ES-I3 (cell line): ENCODE measurements at regions not wholly inside any gene's neighbourhood (a gene's known extent, or its start where the extent isn't known, plus 50 kb on each side); places are given as distances from the start of the nearest gene placed in this dataset.
"Not testable (repeated sequence)": the region's sequence is repeated elsewhere in the genome, so short reads cannot be mapped to it uniquely, and the experiment has no call there.

ENCODE experiments used
- H3K36me3 ChIP-seq: 2 replicates; pipeline ENCODE4 v1.6.1; 2013; ENCODE audit warnings: mild to moderate bottlenecking, low read length, control low read depth, moderate library complexity; ENCODE audit not compliant: insufficient read depth
- H3K4me1 ChIP-seq: 2 replicates; pipeline ENCODE4 v1.6.1; 2013; ENCODE audit warnings: mild to moderate bottlenecking, control low read depth, low read length; ENCODE audit not compliant: insufficient read depth
- H3K9ac ChIP-seq: 2 replicates; pipeline ENCODE4 v1.6.1; 2013; ENCODE audit warnings: low read depth, mild to moderate bottlenecking, low read length, moderate library complexity
- H3K9me3 ChIP-seq: 2 replicates; pipeline ENCODE4 v1.6.1; 2013; ENCODE audit warnings: mild to moderate bottlenecking, low read length, moderate library complexity; ENCODE audit not compliant: control insufficient read depth, insufficient read depth

DNA sequence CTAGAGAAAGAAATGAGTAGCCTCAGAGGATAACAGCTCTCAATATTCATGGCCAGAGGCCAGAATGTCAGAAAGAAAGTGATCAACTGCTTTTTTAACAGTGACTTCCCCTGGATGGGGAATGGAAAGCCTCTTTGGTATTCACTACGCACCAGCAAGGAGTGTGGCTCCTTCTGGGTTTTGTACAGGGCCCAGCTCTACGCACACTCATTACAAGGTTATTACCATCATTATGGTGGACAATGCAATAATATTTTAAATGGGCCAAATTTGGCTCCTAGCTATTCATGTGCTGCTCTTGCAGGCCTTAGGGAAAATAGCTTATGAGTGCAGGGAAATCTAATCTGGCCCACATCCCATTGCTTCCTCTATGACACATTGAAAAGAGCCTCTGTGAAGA is 1149.5 kb upstream of the FANCL start:
- H3K9ac ChIP-seq = no peak overlapping the region
- H3K9me3 ChIP-seq = no peaks in the 10 kb centered on the region; the same call in 1 of the 2 replicates
- H3K36me3 ChIP-seq = no peaks in the 10 kb centered on the region
- H3K4me1 ChIP-seq = no peaks in the 10 kb centered on the region

DNA sequence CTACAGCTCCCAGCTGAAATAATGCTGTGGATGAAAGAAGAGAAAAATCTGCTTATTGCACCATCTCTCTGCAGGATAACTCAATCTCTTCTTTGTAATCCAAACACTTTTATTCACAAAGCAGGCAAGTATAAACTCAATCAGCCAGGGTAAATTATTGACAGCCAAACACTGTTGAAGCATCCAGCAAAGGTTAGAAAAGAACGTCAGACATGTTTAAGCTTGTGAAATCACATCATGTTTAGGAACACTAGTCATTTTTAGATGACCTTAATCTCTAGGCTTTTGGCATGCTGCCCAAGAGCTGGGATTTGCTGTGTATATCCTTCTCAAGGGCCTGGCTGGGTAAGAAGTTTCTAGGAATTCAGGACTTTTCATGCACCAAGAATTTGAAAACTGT is 1148.1 kb upstream of the FANCL start:
- Histone ChIP-seq H3K9ac (no peak overlapping the region), H3K36me3 (no peaks in the 10 kb centered on the region), H3K9me3 (no peaks in the 10 kb centered on the region; the same call in 1 of the 2 replicates), H3K4me1 (no peaks in the 10 kb centered on the region)

DNA sequence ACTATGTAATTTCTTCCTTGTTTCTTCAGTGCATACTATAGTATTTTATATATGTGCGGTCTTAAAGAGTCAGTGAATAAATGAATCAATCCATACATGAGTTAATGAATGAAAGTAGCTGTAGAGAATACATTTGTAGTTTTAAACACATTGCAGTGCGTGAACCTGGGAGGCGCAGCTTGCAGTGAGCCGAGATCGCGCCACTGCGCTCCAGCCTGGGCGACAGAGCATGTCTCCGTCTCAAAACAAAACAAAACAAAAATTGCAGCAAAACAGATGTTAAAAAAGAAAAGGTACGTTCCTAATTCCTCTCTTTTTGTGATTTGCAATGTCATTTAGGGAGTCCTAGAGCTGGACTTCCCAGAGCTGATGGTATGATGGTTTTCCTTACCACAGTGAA is 1144.8 kb upstream of the FANCL start:
- Histone ChIP-seq H3K9me3 (no peaks in the 10 kb centered on the region), H3K36me3 (no peaks in the 10 kb centered on the region), H3K4me1 (no peaks in the 10 kb centered on the region), H3K9ac (no peak overlapping the region)

DNA sequence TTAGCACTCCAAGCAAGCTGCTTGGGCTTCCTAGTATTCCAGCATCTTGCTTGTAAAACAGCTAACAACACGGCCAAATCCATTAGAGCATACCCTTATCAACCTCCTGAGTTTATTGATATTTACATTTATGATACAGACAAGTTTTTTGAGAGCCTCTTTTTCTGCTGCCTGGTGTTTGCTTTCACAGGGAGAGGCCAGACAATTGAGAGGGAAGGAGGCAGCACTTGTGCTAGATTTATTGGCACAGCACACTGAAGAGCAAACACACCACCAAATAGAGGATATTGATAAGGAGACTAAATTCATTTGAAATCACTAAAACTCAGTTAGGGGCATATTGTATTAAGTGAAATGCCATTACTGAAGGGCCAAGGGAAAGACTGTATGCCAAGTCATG is 1142.3 kb upstream of the FANCL start:
- Histone ChIP-seq H3K9me3 (no peaks in the 10 kb centered on the region), H3K4me1 (no peaks in the 10 kb centered on the region), H3K36me3 (no peaks in the 10 kb centered on the region), H3K9ac (no peak overlapping the region)

DNA sequence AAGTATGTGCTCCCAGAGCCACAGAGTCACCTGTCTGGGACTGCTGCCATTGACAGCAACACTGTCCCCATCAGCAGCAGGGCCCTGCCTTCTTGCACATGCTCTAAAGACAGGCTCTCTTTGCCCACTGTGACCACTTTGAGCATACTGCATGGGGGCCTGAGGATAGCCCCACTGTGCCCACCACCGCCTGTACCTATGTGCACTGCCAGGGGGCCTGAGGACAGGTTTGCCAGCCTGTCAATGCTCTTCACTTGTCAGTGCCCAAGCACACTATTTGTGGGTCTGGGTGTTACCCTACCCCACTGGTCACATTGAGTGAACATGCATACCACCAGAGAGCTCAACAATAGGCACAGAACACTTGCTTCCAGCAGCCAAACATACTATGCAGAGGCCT is 1137.0 kb upstream of the FANCL start:
- H3K9ac ChIP-seq = no peak overlapping the region
- H3K36me3 ChIP-seq = no peaks in the 10 kb centered on the region
- no peaks in the 10 kb centered on the region for H3K9me3 ChIP-seq
- H3K4me1 ChIP-seq = no peaks in the 10 kb centered on the region

DNA sequence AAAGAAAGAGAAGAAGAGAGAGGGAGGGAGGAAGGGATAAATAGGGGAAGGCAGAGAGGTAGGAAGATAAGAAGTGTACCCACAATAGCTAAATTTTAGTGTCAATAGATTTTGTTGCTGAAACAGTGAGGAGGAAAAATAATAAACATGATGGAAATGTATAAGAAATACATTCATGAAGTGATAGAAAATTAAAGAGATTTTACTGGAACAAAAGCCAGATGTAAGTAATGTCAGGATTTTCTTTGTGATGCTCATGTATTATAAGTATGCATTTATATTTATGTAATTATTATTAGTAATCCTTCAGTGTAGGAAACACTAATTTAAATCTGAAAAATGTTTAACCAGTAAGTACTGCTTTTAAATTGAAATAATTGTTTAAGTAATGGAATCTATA is 1125.2 kb upstream of the FANCL start:
- Histone ChIP-seq H3K36me3 (no peaks in the 10 kb centered on the region), H3K4me1 (no peaks in the 10 kb centered on the region), H3K9me3 (no peaks in the 10 kb centered on the region), H3K9ac (no peak overlapping the region)

DNA sequence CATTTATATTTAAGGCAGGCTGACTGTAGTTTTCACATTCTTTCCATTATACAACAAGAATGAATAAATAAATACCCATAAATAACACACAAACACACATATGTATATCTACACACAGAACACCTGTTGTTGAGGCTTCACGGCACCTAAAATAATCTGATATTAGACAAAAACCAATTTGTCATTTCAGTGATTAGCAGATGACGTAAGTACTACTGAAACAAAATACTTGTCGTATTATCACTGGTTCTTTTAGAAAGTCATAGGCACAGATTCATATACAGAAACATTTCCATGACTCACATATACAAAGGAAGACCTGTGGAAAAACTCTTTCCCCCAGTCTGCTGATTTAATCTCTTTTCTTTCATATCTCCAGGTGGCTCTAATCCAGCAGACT is 1113.4 kb upstream of the FANCL start:
- no peak overlapping the region for H3K9ac ChIP-seq

DNA sequence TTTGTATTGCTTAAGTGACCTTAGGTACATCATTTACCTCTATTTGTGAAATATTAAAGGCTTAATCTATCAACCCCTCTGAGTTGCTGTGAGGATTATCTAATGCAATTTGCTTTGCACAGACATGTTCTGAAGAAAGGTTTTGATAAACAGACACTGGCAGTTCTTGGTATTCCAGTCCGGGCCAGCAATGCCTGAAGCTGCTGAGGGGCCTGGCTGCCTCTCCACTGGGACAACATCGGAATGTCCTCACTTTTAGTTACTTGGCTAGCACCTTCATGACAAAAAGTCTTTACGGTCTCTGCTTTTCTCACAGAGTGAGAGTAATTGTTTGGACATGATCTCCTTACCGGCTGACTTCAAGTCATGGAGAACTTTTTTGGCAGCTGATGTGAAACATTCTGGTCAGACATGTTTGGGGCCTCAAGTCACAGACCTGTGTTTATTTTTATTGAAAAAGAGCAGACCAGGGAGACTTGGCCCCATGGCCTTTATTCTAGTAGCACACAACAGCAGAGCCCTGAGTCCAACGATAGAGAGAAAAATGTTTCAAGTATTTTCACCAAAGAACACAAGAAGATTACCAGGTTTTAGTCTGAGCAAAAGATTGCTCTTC is 1112.3 kb upstream of the FANCL start:
- no peak overlapping the region for H3K9ac ChIP-seq
- H3K4me1 ChIP-seq = no peaks in the 10 kb centered on the region
- H3K9me3 ChIP-seq = no peaks in the 10 kb centered on the region
- H3K36me3 ChIP-seq = no peaks in the 10 kb centered on the region

More for the DNA sequence above, 1113.4 kb upstream of the FANCL start:
- no peaks in the 10 kb centered on the region for H3K4me1 ChIP-seq
- H3K9me3 ChIP-seq = no peaks in the 10 kb centered on the region
- H3K36me3 ChIP-seq = no peaks in the 10 kb centered on the region

DNA sequence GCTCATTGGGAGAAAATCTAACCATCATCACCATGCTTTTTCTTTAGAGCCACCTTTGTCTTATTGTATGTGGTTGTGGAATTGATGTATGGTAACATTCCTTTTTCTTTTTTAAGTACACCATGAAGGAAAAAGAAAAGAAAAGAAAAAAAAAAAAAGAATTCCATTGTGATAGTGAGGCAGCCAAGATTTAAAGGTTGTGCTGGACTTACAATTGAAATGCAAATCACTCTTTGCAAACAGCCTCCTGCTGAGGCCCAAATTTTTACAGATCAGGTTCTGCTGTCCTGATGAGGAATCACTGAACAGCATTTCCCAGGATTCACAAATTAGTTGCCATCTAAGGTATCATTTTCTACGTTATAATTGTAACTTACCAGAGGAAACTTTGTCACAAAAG is 1101.0 kb upstream of the FANCL start:
- H3K4me1 ChIP-seq = peaks cover 20% of the 10 kb centered on the region
- no peak overlapping the region for H3K9ac ChIP-seq
- H3K36me3 ChIP-seq = no peaks in the 10 kb centered on the region
- H3K9me3 ChIP-seq = no peaks in the 10 kb centered on the region

DNA sequence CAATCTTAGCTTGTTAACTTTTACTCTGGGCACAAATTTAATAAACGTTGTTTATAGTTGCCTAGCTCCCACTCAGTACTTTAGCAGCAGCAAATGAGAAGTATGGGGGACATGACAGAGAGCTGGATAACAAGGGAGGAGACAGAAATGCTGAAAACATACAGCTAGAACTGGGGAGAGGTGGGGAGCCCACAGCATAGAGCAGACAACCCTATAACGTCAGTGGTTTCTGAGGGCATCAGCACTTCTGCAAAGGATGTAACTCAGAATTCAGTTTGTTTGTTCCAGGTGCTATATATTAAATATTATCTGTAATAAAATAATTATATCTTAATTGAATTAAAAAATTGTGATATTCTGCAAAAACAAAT is 1098.7 kb upstream of the FANCL start:
- Histone ChIP-seq H3K9ac (no peak overlapping the region), H3K4me1 (peaks cover 20% of the 10 kb centered on the region), H3K36me3 (no peaks in the 10 kb centered on the region), H3K9me3 (no peaks in the 10 kb centered on the region)

DNA sequence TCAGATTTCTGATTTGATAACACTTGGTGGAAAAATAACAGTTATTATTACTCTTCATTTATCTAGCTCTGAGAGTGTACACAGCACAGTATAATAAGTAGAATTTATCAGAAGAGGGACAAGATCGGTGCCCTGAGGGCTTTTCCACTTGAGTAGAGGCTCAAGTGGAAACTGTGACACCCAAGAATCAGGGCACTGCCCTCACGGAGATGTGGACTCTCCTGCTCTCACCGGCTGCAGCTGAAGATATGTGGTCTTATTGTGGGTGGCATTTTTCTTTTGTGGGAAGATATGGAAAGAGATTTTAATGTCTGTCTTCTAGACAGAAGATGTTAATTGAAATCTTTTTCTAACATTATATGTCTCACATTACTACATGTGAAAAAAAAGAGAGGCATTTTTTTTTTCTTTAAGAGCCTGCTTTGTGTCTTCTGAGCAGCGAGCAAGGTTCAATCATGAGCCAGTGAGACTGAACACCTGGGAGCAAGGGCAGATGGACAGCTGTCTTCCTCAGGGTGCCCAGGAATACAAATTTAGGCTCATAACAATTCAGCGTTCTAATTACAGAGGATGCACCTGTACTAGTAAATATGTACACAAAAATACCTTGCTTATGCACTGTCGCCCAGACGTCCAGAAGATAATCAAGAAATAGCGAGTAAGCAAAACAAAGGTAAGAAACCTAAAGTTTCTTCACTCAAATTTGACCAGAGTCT is 1098.2 kb upstream of the FANCL start:
- Histone ChIP-seq H3K9ac (no peak overlapping the region), H3K4me1 (peaks cover 20% of the 10 kb centered on the region), H3K36me3 (no peaks in the 10 kb centered on the region), H3K9me3 (no peaks in the 10 kb centered on the region)

DNA sequence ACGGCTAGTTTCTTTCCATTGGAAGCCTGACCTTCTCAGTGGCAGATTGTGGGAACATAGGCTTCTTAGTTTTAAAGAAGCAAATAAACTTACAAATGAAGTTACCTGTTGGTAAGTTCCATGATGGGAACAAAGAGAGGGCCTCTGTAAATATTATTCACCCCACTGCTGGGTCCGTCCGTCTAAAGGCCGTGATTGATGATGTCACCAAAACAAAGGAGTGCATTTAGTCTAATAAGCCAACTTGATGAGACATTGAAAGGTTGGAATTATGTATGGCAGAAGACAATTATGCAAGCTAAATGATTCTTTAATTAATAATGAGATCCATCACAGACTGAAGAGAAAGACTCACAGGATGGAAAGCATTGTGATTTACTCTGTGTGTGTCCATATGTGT is 1091.9 kb upstream of the FANCL start:
- Histone ChIP-seq H3K9me3 (no peaks in the 10 kb centered on the region), H3K9ac (no peak overlapping the region), H3K4me1 (no peaks in the 10 kb centered on the region), H3K36me3 (no peaks in the 10 kb centered on the region)

DNA sequence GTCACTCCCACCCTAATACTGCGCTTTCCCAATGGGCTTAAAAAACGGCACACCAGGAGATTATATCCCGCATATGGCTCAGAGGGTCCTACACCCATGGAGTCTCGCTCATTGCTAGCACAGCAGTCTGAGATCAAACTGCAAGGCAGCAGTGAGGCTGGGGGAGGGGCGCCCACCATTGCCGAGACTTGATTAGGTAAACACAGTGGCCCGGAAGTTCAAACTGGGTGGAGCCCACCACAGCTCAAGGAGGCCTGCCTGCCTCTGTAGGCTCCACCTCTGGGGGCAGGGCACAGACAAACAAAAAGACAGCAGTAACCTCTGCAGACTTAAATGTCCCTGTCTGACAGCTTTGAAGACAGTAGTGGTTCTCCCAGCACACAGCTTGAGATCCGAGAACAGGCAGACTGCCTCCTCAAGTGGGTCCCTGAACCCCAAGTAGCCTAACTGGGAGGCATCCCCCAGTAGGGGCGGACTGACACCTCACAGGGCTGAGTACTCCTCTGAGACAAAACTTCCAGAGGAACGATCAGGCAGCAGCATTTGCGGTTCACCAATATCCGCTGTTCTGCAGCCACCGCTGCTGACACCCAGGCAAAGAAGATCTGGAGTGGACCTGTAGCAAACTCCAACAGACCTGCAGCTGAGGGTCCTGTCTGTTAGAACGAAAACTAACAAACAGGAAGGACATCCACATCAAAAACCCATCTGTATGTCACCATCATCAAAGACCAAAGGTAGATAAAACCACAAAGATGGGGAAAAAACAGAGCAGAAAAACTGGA is 1085.6 kb upstream of the FANCL start:
- H3K4me1 ChIP-seq, H3K36me3 ChIP-seq, H3K9me3 ChIP-seq, H3K9ac ChIP-seq: not testable (repeated sequence)

DNA sequence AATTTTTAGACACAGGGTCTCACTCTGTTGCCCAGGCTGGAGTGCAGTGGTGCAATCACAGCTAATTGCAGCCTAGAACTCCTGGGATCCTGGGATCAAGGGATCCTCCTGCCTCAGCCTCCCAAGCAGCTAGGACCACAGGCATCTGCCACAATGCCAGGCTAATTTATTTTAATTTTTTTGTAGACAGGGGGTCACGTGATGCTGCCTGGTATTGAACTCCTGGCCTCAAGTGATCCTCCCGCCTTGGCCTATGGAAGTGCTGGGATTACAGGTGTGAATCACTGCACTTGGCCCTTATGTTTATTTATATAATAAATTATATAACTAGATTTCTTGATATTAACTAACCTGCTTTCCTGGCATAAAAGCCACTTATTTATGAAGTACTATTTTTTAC is 1081.7 kb upstream of the FANCL start:
- H3K36me3 ChIP-seq = no peaks in the 10 kb centered on the region
- H3K9ac ChIP-seq = no peak overlapping the region
- no peaks in the 10 kb centered on the region for H3K4me1 ChIP-seq
- no peaks in the 10 kb centered on the region for H3K9me3 ChIP-seq

DNA sequence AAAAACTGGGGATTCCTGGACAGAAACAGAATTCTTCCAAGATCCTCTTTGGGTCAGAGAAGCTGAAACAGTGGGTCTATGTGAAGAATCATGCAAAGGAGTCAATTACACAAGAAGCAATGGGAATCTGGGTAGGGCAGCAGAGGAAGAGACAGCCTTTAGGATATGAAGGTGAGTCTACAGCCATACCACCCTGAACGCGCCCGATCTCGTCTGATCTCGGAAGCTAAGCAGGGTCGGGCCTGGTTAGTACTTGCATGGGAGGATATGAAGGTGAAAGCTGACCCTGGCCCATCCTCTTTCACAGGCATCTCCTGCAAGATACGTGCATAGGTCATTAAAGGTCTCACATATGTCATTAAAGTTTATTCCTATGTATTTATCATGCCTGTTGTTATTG is 1080.9 kb upstream of the FANCL start:
- no peaks in the 10 kb centered on the region for H3K9me3 ChIP-seq
- H3K9ac ChIP-seq = no peak overlapping the region

More for the DNA sequence above, 1080.9 kb upstream of the FANCL start:
- no peaks in the 10 kb centered on the region for H3K36me3 ChIP-seq
- H3K4me1 ChIP-seq = no peaks in the 10 kb centered on the region
